ENCODE measurements at regions not wholly inside any gene's neighbourhood (a gene's known extent, or its start where the extent isn't known, plus 50 kb on each side); places are given as distances from the start of the nearest gene placed in this dataset.

GRCh38 chr6:115782612-115783011, 278.1 kb downstream of the FRK start:
- no peaks in the 10 kb centered on the region for H3K9me1 ChIP-seq (ENCODE audit: control insufficient read depth, insufficient read depth, low read length)
- no peaks in the 10 kb centered on the region for H3K79me2 ChIP-seq (ENCODE audit: control insufficient read depth, insufficient read depth, low read length)
- no peaks in the 10 kb centered on the region for H3K9me3 ChIP-seq (replicated peaks; ENCODE audit: control insufficient read depth, insufficient read depth, low read depth, low read length)
- no peak overlapping the region for H3K9ac ChIP-seq (ENCODE audit: insufficient read depth in 1 of 2, low read depth in 2 of 2, low read length in 2 of 2)
- no peaks in the 10 kb centered on the region for H3K27me3 ChIP-seq (ENCODE audit: control insufficient read depth in 2 of 2, insufficient read depth in 2 of 2, low read length in 2 of 2)
- DNase-seq (ENCODE audit: extremely low read depth in 1 of 4, low spot score in 3 of 4) (no peak), FAIRE-seq (no peak), ATAC-seq (no peak)
- no peaks in the 10 kb centered on the region for H3K36me3 ChIP-seq (ENCODE audit: control insufficient read depth, insufficient read depth, low read length)
- ChIA-PET CTCF (ENCODE audit: low intra/inter-chr PET ratio) (no interaction called here), POLR2A (no interaction called here)
- H2AFZ ChIP-seq (ENCODE audit: low read depth, low read length): no peak overlapping the region
- intact Hi-C loops (cut with micrococcal nuclease): no loop called here
- no peaks in the 10 kb centered on the region for H3K4me1 ChIP-seq (replicated peaks in 1 of 2; ENCODE audit: control insufficient read depth in 2 of 2, insufficient read depth in 2 of 2, low read length in 2 of 2)
- no peak overlapping the region for H3K4me3 ChIP-seq
- no peak overlapping the region for H3K27ac ChIP-seq (ENCODE audit: extremely low read depth, low read depth, low read length)
- TF ChIP-seq ZSCAN29 (IDR thresholded peaks at IDR 0.05): no peak
- no peak for TF ChIP-seq ZNF717 (CRISPR knock-in tag; IDR thresholded peaks at IDR 0.05)
- TF ChIP-seq, protein P1, sequence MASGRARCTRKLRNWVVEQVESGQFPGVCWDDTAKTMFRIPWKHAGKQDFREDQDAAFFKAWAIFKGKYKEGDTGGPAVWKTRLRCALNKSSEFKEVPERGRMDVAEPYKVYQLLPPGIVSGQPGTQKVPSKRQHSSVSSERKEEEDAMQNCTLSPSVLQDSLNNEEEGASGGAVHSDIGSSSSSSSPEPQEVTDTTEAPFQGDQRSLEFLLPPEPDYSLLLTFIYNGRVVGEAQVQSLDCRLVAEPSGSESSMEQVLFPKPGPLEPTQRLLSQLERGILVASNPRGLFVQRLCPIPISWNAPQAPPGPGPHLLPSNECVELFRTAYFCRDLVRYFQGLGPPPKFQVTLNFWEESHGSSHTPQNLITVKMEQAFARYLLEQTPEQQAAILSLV (tag; IDR thresholded peaks at IDR 0.05): no peak
- TF ChIP-seq, protein P2, sequence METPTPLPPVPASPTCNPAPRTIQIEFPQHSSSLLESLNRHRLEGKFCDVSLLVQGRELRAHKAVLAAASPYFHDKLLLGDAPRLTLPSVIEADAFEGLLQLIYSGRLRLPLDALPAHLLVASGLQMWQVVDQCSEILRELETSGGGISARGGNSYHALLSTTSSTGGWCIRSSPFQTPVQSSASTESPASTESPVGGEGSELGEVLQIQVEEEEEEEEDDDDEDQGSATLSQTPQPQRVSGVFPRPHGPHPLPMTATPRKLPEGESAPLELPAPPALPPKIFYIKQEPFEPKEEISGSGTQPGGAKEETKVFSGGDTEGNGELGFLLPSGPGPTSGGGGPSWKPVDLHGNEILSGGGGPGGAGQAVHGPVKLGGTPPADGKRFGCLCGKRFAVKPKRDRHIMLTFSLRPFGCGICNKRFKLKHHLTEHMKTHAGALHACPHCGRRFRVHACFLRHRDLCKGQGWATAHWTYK (CRISPR knock-in tag; IDR thresholded peaks at IDR 0.05): no peak
- TF ChIP-seq FUS (optimal IDR thresholded peaks at IDR 0.05; ENCODE audit: low read depth, low read length): no peak
- no peak for TF ChIP-seq BMI1 (IDR thresholded peaks at IDR 0.05; ENCODE audit: low read length)
- TF ChIP-seq UBTF (IDR thresholded peaks at IDR 0.05; ENCODE audit: borderline replicate concordance in 1 of 2, low read depth in 2 of 2, low read length in 2 of 2): no peak
- TF ChIP-seq KHSRP (IDR thresholded peaks at IDR 0.05): no peak
- TF ChIP-seq, protein P3, sequence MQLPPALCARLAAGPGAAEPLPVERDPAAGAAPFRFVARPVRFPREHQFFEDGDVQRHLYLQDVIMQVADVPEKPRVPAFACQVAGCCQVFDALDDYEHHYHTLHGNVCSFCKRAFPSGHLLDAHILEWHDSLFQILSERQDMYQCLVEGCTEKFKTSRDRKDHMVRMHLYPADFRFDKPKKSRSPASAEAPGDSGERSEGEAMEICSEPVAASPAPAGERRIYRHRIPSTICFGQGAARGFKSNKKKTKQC (CRISPR knock-in tag; IDR thresholded peaks at IDR 0.05): no peak
- TF ChIP-seq NFYB (IDR thresholded peaks at IDR 0.05; ENCODE audit: extremely low read depth, insufficient read length): no peak
- TF ChIP-seq ZFP30 (CRISPR knock-in tag; IDR thresholded peaks at IDR 0.05; ENCODE audit: borderline replicate concordance): no peak
- TF ChIP-seq, protein P4, sequence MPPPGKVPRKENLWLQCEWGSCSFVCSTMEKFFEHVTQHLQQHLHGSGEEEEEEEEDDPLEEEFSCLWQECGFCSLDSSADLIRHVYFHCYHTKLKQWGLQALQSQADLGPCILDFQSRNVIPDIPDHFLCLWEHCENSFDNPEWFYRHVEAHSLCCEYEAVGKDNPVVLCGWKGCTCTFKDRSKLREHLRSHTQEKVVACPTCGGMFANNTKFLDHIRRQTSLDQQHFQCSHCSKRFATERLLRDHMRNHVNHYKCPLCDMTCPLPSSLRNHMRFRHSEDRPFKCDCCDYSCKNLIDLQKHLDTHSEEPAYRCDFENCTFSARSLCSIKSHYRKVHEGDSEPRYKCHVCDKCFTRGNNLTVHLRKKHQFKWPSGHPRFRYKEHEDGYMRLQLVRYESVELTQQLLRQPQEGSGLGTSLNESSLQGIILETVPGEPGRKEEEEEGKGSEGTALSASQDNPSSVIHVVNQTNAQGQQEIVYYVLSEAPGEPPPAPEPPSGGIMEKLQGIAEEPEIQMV (tag; conservative IDR thresholded peaks at IDR 0.05; ENCODE audit: low read depth): no peak
- TF ChIP-seq ZNF431 (CRISPR knock-in tag; IDR thresholded peaks at IDR 0.05): no peak
- no peak for TF ChIP-seq MAFK (IDR thresholded peaks at IDR 0.05; ENCODE audit: low read length)
- TF ChIP-seq CC2D1A (IDR thresholded peaks at IDR 0.05): no peak
- TF ChIP-seq ZNF263 (CRISPR knock-in tag; IDR thresholded peaks at IDR 0.05; ENCODE audit: borderline replicate concordance): no peak
- 0% methylated on average over 3 of the region's 3 CpGs for WGBS (ENCODE audit: insufficient coverage, low coverage, missing lambda C conversion rate)
- no TSS peak for BruUV-seq (replicated peaks)
- no peaks in the 10 kb centered on the region for H4K20me1 ChIP-seq (replicated peaks; ENCODE audit: control insufficient read depth, insufficient read depth, low read length)
- H3K4me2 ChIP-seq (ENCODE audit: insufficient read depth, low read length): no peak overlapping the region
- in situ Hi-C loops (cut with MboI): no loop called here

All from K562 (cell line).